Nucleus accumbens (tissue), 56 donors: ENCODE measurements at regions not wholly inside any gene's neighbourhood (a gene's known extent, or its start where the extent isn't known, plus 50 kb on each side); places are given as distances from the start of the nearest gene placed in this dataset.
"Not testable (repeated sequence)": the region's sequence is repeated elsewhere in the genome, so short reads cannot be mapped to it uniquely, and the experiment has no call there.

ENCODE experiments used
- DNase-seq, 56 donors: peaks; one replicate each; lab custom pipeline; 2025; lab: John Stamatoyannopoulos, UW

- no peak for DNase-seq
Observed at GRCh38 chr9:38136386-38136785, 67.4 kb upstream of the SHB start.

- DNase-seq = no peak
Observed at GRCh38 chr9:38134611-38135237, 65.7 kb upstream of the SHB start.

- no peak for DNase-seq
Observed at GRCh38 chr9:38133595-38133994, 64.6 kb upstream of the SHB start.

GRCh38 chr9:38132956-38133355, 63.9 kb upstream of the SHB start:
- no peak for DNase-seq

- no peak for DNase-seq
Observed at GRCh38 chr9:38131729-38132128, 62.7 kb upstream of the SHB start.

GRCh38 chr9:38130724-38131123, 61.7 kb upstream of the SHB start:
- DNase-seq = no peak

GRCh38 chr9:38129366-38129765, 60.3 kb upstream of the SHB start:
- no peak for DNase-seq

- no peak for DNase-seq
Observed at GRCh38 chr9:38128752-38129270, 59.8 kb upstream of the SHB start.

- no peak for DNase-seq
Observed at GRCh38 chr9:38127271-38127839, 58.3 kb upstream of the SHB start.

GRCh38 chr9:38126730-38127129, 57.7 kb upstream of the SHB start:
- DNase-seq = no peak

- no peak for DNase-seq
Observed at GRCh38 chr9:38125889-38126288, 56.9 kb upstream of the SHB start.

- not testable (repeated sequence) for DNase-seq
Observed at GRCh38 chr9:38123359-38123758, 54.3 kb upstream of the SHB start.

- DNase-seq = no peak
Observed at GRCh38 chr9:38120961-38121360, 51.9 kb upstream of the SHB start.

- no peak for DNase-seq
Observed at GRCh38 chr9:38119560-38120236, 50.7 kb upstream of the SHB start.

- no peak for DNase-seq
Observed at GRCh38 chr9:38118862-38119438, 49.9 kb upstream of the SHB start.
